Mononuclear cell (primary cell): ENCODE measurements at regions not wholly inside any gene's neighbourhood (a gene's known extent, or its start where the extent isn't known, plus 50 kb on each side); places are given as distances from the start of the nearest gene placed in this dataset.

Experiments
- H3K27me3 ChIP-seq: 2 replicates; pipeline ENCODE4 v1.6.0; 2011; ENCODE audit warnings: low read length, control low read depth; ENCODE audit not compliant: insufficient read depth
- H3K4me1 ChIP-seq: 2 replicates; pipeline ENCODE4 v1.5.1; 2011; ENCODE audit warnings: mild to moderate bottlenecking, low read length, control low read depth; ENCODE audit not compliant: insufficient read depth
- H3K4me3 ChIP-seq: 2 replicates; pipeline ENCODE4 v1.5.1; 2011; ENCODE audit warnings: mild to moderate bottlenecking, low read length, moderate library complexity
- H3K9me3 ChIP-seq: 2 replicates; pipeline ENCODE4 v1.5.1; 2011; ENCODE audit warnings: low read depth, mild to moderate bottlenecking, control low read depth, low read length

DNA sequence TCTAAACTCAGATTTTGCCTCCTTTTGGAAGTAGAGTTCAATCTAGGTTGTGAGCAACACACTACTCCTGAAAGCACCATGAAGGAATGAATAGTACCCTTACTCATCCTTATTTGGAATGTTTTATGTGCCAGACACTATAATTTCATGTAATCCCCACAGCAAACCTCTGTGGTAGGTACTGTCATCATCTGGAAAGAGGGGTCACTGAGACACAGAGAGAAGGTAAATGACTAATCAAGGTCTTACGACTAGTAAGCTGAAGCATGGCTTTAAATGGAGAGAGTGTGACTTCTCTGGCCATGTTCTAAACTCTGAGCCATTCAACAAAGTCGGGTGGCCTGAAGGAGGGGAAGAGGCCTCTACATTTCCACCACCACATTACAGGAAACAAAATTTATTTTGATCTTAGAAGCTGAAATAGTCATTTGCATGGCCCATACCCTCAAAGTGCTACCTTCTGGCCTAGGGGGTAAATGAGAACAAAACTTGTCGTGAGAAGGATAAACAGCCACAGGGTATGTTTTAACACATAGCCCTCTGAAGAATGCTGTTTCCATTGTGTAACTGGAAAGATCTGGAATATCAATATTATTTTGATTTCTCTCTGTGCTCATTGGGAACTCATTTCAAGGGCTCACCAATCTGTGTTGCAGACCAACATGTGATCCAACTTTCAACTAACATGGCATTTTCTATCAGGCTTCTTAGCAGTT lies 180.8 kb upstream of the RFC3 start:
- no peaks in the 10 kb centered on the region for H3K27me3 ChIP-seq
- no peak overlapping the region for H3K4me3 ChIP-seq
- H3K4me1 ChIP-seq = no peaks in the 10 kb centered on the region
- no peaks in the 10 kb centered on the region for H3K9me3 ChIP-seq

DNA sequence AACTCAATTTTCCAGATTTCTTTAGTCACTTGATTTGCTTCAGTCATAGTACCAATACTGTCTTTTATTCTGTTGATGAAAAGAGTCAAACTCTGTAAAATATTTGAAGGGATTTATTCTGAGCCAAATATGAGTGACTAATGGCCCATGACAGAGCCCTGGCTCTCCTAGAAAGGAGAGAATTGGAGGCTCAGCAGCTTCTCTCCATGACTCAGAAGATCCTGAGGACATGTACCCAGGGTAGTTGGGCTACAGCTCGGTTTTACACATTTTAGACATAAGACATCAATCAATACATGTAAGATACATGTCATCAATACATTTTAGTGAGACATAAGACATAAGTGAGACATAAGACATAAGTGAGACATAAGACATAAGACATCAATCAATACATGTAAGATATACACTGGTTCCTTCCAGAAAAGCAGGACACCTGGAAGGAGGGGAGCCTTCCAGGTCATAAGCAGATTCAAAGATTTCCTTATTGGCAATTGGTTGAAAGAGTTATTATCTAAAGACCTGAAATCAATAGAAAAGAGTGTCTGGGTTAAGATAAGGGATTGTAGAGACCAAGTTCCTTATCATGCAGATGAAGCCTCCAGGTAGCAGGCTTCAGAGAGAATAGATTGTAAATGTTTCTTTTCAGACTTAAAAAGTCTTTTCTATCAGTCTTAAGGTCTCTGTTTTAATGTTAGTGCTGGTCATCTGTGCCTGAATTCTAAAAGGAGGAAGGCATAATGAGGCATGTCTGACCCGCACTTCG lies 179.8 kb upstream of the RFC3 start:
- H3K4me3 ChIP-seq = no peak overlapping the region
- no peaks in the 10 kb centered on the region for H3K4me1 ChIP-seq
- no peaks in the 10 kb centered on the region for H3K27me3 ChIP-seq
- H3K9me3 ChIP-seq = no peaks in the 10 kb centered on the region

DNA sequence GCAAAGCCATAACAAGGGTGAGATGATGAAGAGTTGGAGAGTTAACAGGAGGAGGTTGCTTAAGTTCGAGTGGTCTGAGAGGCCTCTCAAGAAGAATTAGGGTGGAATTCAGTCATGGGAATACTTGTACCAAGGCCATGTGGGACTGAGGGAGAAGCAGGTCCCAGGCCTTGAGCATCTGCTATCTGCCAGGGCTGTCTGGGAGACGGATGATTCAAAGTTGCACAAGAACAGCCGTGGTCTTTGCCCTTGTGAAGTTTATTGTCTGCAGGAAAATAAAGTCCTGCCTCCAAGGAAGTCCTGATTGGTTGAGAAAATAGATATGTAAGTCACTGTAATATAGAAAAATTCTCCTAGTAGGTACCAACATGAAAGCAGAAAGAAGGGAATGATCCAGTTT lies 178.8 kb upstream of the RFC3 start:
- Histone ChIP-seq H3K9me3 (no peaks in the 10 kb centered on the region), H3K4me1 (peaks cover 5% of the 10 kb centered on the region), H3K4me3 (no peak overlapping the region), H3K27me3 (no peaks in the 10 kb centered on the region)

DNA sequence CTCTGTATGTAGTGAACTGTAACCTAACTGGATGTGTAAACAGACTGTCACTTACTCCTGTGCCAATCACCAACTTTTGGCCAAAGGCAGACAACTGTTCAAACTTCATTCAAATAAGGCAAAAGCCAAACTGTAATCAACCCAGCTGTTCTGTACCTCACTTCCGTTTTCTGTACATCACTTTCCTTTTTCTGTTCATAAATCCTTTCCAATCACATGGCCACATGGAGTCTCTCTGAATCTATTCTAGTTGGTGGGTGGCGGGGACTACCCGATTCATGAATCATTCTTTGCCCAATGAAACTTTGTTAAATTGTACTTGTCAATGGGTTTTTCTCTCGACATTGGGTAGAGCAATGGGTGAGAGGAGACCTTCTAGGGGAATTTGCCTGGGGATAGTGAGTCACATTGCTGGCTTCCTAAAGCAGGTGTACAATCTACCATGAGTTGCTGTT lies 178.3 kb upstream of the RFC3 start:
- Histone ChIP-seq H3K4me1 (peaks cover 8% of the 10 kb centered on the region), H3K4me3 (no peak overlapping the region), H3K9me3 (no peaks in the 10 kb centered on the region), H3K27me3 (no peaks in the 10 kb centered on the region)

DNA sequence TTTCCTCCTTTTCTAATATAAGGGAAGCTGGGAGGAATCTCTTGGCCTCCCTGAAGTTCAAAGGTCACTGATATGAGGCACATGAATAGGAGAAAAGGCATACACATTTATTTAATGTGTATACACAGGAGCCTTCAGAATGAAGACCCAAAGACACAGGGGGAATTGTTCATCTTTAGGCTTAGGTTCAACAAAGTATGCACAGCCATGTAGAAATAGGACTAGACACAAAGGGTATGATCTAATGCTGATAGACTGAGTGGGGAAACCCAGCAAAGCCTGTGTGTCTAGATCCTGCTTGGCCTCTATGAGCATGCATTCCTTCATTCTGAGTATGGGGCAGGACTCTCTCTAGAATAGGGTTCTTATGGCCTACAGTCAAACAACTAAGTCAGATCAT lies 177.1 kb upstream of the RFC3 start:
- H3K4me3 ChIP-seq = no peak overlapping the region
- no peaks in the 10 kb centered on the region for H3K9me3 ChIP-seq
- H3K4me1 ChIP-seq = peaks cover 8% of the 10 kb centered on the region
- no peaks in the 10 kb centered on the region for H3K27me3 ChIP-seq

DNA sequence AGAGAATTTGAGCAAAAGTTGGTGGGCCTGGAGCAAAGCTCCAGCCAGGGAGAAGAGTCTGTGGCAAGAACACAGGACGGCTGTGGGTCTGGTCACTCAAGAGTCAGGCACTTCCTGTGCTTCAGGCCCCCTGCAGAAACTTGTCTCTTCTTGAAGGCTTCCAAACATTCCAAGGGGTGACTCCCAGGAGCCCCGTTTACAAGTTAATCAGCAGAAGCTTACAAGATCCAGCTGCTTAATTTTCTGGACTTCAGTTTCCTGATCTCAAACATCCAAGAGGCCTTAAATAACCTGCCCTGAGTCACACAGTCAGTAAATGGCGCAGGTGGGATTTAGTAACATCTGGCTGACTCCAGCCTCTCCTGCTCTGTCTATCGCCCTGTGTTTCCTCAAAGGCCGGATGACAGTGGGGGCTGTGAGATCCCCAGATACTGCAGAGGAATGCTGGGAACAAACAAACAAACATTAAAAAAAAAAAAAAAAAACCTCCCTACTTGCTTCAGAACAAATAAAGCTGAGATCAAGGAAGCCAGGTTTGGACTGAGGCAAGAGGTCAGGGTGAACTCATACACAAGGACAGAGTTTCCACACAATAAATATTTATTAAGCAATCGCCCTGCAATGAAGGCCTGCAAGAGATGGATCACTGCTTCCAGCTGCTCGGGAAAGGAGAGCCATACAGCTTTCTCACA lies 175.4 kb upstream of the RFC3 start:
- Histone ChIP-seq H3K27me3 (no peaks in the 10 kb centered on the region), H3K9me3 (no peaks in the 10 kb centered on the region), H3K4me3 (no peak overlapping the region), H3K4me1 (peaks cover 8% of the 10 kb centered on the region)

DNA sequence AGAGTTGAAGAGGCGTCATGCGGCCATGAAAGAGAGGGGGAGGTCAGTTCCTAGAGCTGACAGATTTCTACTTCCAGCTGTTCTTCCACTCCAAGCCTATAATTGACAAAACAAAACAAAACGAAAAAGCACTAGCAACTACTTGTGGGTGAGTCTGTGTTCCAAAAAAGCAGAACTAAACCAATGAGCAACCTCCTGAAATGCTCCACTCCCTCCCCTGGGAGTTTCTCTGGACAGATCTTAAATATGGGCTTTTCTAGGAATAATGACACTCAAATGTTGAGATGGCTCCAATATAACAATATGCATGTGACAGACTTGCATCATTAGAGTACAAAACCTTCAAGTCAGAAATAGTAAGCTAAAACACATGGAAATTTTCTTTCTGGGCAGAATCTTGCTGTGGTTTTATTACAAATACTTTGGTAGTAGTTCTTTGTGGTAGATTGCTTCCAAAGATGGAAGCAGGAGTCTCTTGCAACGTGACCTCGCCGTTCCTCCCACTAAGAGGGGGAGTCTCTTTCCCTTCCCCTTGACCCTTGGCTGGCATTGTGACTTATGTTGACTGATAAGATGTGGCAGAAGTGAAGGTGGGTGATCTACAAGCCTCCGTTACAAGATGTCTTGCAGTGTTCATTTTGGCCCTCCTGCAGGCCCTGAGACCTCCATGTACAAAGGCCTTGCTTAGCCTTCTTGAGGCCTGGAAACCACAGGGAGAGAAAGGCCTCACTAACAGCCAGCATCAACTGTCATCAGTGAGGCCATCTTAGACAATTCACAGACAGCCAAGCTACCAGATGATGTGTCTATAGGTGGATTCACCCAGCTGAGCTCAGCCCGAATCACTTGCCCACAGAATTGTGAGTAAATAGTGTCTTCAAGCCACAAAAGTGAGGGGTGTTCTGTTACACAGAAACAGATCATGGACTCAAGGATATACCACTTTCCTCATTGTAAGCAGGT lies 173.1 kb upstream of the RFC3 start:
- Histone ChIP-seq H3K4me1 (peaks cover 8% of the 10 kb centered on the region), H3K27me3 (no peaks in the 10 kb centered on the region), H3K4me3 (no peak overlapping the region), H3K9me3 (no peaks in the 10 kb centered on the region)

DNA sequence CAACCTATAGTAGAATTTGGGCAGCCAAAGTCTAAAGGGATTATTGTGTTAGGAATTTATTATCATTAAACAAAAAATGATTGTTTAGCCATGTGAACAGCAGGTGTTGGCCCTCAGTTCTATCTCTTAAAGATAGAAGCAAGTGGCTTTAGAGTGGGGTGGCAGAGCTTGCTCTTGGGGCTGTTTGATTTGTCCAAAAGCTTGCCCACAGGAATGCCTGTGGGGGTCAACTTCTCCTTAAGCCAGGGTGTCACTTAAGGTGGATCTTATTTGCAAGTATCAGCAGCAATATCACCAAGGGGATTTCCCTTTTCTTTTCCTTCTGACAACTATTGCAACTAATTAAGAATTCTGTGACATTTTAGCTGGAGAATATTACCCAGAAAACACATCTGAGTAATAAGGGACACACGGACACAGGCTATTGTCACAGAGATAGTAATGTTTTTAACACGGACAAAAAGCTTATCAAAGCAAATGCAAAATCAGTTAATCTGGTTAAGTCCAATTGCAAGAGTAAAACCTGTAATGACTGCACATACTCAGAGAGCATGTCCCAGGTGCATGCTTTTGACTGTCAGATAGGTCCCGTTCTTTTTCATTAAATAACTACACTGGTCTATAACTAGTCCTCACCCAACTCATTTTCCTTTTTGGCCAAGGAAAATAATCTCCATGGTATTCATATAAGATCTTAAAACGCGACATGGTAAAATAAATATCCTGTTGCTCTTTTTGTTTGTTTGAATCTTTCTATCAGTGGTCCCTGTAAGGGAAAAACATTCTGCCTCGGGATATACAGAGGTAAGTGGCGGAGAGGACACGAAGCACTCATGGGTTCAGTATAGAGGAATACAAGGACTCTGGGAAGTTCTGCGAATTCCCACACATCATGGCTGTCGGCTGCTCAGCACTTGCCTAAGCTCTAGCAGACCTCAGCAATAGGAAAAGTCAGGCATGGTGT lies 172.1 kb upstream of the RFC3 start:
- H3K4me1 ChIP-seq = peaks cover 8% of the 10 kb centered on the region
- no peaks in the 10 kb centered on the region for H3K9me3 ChIP-seq
- no peak overlapping the region for H3K4me3 ChIP-seq
- no peaks in the 10 kb centered on the region for H3K27me3 ChIP-seq

DNA sequence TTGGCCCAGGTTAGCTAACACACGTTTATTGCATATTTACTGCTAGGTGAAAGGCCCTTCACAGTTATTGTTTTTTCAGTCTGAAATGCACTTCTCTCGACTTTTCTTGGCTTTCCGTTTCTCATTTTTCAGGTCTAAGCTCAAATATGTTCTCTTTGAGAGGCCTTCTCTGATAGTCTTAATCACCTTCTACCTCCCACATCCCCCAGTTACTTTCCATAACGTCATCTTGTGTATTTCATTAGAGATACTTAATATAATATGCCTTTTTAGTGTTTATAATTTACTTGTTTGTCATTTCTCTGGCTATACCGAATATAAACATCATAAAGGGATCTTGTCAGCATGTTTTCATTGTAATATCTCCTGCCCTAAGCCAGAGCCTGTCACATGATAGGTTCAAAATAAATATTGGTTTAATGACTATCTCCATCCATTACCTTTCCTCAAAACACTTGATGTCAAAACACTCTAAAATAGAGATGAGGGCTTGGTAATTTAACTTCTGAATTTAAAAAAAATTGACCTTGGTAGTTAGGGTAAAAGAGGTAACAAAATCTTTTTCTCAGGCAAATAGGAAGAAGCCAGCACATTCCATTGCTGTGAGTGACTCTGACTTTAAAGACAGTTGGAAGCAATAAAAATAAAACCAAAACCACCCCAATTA lies 168.6 kb upstream of the RFC3 start:
- peaks cover under 1% of the 10 kb centered on the region for H3K4me1 ChIP-seq
- no peak overlapping the region for H3K4me3 ChIP-seq
- no peaks in the 10 kb centered on the region for H3K9me3 ChIP-seq
- H3K27me3 ChIP-seq = no peaks in the 10 kb centered on the region

DNA sequence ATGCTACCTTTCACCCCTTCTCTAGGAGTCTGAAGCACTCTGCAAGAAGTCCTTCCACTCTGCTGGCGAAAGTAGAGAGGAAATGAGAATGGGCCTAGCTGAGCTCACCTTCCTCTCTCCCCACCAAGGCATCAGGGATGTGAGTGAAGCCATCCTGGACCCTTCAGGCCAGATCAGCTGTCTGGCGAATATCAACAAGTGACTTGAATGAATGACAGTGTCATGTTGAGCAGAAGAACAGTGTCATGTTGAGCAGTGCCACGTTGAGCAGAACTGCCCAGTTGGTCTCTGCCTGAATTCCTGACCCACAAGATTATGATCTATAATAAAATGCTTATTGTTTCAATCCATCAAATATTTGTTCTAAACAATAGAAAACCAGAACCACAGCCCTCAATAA lies 166.2 kb upstream of the RFC3 start:
- Histone ChIP-seq H3K4me3 (no peak overlapping the region), H3K9me3 (no peaks in the 10 kb centered on the region), H3K27me3 (no peaks in the 10 kb centered on the region), H3K4me1 (no peaks in the 10 kb centered on the region)

DNA sequence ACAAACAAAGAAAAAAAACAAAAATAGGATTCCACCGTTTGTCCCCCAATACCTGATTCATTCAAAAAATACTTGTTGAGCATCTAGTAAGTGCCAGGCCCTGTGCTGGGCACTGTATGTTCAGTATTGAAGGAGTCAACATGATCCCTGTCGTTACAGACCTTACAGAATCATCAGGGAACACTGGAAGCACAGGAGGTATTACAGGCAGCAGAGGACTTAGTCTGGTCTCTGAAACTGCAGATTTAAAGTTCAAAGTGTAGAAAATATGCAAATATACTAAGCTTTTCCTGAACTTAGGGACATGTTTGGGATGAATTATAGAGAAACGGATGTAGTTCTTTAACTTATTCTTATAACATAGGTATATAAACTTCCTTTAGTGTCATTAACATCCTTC lies 160.7 kb upstream of the RFC3 start:
- H3K27me3 ChIP-seq = no peaks in the 10 kb centered on the region
- H3K4me3 ChIP-seq = no peak overlapping the region
- H3K4me1 ChIP-seq = no peaks in the 10 kb centered on the region
- H3K9me3 ChIP-seq = no peaks in the 10 kb centered on the region

DNA sequence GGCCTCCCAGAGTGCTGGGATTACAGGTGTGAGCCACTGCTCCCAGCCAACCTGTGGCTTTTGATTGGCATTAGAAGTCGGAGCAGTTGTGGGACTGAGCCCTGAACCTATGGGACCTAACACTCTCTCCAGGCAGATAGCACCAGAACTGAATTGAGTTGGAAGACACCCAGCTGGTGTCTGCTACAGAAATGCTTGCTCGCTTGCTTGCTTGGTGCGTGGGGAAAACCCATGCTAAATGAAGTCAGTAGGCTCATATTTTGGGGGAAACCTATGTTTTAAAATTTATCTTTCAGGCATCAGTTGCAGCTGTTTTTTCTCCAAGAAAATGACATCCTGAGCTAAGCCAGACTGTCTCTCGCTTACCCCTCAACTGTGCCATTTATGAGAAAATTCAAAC lies 158.5 kb upstream of the RFC3 start:
- Histone ChIP-seq H3K4me1 (no peaks in the 10 kb centered on the region), H3K4me3 (no peak overlapping the region), H3K9me3 (no peaks in the 10 kb centered on the region), H3K27me3 (no peaks in the 10 kb centered on the region)

DNA sequence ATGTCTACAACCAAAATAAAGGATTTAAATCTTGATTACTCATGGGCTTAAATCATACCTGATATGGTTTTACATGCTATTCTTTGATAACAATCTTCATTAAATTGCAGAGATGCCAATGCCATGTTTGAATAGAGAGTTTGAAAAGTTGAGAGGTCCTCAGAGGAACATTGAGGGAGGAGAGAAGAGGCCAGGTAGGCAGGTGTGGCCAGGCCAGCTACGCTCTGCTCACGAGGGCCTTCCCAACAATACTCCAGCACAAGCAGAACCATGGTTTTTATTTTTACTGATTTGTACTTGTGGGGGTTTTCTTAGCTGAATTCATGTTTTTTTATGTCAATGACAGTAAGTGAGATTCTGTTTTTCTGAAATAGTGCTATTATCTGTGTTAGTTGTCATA lies 158.1 kb upstream of the RFC3 start:
- Histone ChIP-seq H3K27me3 (no peaks in the 10 kb centered on the region), H3K4me3 (no peak overlapping the region), H3K4me1 (no peaks in the 10 kb centered on the region), H3K9me3 (no peaks in the 10 kb centered on the region)
